ENCODE measurements at regions not wholly inside any gene's neighbourhood (a gene's known extent, or its start where the extent isn't known, plus 50 kb on each side); places are given as distances from the start of the nearest gene placed in this dataset.
"Not testable (repeated sequence)": the region's sequence is repeated elsewhere in the genome, so short reads cannot be mapped to it uniquely, and the experiment has no call there.

- no peak overlapping the region for H3K27ac ChIP-seq
- no peak for TF ChIP-seq ZFX (IDR thresholded peaks at IDR 0.05; ENCODE audit: borderline replicate concordance)
- TF ChIP-seq, protein P1, sequence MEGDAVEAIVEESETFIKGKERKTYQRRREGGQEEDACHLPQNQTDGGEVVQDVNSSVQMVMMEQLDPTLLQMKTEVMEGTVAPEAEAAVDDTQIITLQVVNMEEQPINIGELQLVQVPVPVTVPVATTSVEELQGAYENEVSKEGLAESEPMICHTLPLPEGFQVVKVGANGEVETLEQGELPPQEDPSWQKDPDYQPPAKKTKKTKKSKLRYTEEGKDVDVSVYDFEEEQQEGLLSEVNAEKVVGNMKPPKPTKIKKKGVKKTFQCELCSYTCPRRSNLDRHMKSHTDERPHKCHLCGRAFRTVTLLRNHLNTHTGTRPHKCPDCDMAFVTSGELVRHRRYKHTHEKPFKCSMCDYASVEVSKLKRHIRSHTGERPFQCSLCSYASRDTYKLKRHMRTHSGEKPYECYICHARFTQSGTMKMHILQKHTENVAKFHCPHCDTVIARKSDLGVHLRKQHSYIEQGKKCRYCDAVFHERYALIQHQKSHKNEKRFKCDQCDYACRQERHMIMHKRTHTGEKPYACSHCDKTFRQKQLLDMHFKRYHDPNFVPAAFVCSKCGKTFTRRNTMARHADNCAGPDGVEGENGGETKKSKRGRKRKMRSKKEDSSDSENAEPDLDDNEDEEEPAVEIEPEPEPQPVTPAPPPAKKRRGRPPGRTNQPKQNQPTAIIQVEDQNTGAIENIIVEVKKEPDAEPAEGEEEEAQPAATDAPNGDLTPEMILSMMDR (IDR thresholded peaks at IDR 0.05) = no peak
These were observed 560.3 kb upstream of the NR2F2 start for GRCh38 chr15:95770196-95770595.

GRCh38 chr15:95772982-95773381 is 557.5 kb upstream of the NR2F2 start:
- no peak overlapping the region for H3K27ac ChIP-seq
- TF ChIP-seq, protein P1 (IDR thresholded peaks at IDR 0.05) = no peak
- no peak for TF ChIP-seq ZFX (IDR thresholded peaks at IDR 0.05; ENCODE audit: borderline replicate concordance)

DNA sequence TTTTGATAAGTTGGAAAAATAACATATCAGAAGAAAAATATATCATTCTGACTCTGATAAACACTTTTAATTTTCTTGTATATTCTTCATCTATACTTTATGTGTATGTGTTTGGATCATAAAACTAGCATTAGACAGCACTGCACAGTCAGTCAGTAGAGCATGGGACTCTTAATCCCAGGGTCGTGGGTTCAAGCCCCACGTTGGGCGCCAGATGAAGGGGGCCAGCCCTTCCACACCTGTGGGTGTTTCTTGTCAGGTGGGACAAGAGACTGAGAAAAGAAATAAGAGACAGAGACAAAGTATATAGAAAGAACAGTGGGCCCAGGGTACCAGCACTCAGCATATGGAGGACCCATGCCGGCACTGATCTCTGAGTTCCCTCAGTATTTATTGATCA is 546.0 kb upstream of the NR2F2 start:
- TF ChIP-seq, protein P1 (IDR thresholded peaks at IDR 0.05) = no peak
- TF ChIP-seq ZFX (IDR thresholded peaks at IDR 0.05; ENCODE audit: borderline replicate concordance) = no peak
- H3K27ac ChIP-seq = no peak overlapping the region

DNA sequence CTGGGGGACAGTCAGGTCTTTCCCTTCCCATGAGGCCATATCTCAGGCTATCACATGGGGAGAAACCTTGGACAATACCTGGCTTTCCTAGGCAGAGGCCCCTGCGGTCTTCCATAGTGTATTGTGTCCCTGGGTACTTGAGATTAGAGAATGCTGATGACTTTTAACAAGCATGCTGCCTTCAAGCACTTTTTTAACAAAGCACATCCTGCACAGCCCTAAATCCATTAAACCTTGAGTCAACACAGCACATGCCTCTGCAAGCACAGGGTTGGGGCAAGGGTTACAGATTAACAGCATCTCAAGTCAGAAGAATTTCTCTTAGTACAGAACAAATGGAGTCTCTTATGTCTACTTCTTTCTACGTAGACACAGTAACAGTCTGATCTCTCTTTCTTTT is 545.2 kb upstream of the NR2F2 start:
- not testable (repeated sequence) for H3K27ac ChIP-seq

GRCh38 chr15:95793231-95793630 is 537.3 kb upstream of the NR2F2 start:
- TF ChIP-seq ZFX (IDR thresholded peaks at IDR 0.05; ENCODE audit: borderline replicate concordance) = no peak
- no peak overlapping the region for H3K27ac ChIP-seq

DNA sequence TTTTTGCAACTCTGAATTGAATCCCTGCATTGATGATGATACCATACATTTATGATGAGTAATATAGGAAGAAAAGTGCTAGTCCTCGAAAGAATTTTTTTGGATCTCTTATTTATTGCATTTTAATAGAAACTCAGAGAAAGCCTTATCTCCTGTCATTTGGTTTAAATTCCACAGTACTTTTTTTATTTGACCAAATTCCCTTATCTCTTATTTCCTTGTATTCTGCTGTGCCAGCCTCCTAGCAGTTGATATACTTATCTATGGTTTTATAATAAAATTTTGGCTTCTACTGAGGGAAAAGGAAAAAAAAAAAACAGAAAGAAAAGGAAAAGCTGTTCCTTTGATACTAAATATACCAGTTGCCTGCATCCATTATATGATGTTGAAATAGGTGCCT is 535.1 kb upstream of the NR2F2 start:
- no peak overlapping the region for H3K27ac ChIP-seq
- TF ChIP-seq ZFX (IDR thresholded peaks at IDR 0.05; ENCODE audit: borderline replicate concordance) = no peak
- TF ChIP-seq, protein P1 (IDR thresholded peaks at IDR 0.05) = no peak

GRCh38 chr15:95799286-95800200 is 531.0 kb upstream of the NR2F2 start:
- TF ChIP-seq, protein P1 (IDR thresholded peaks at IDR 0.05) = no peak
- TF ChIP-seq ZFX (IDR thresholded peaks at IDR 0.05; ENCODE audit: borderline replicate concordance) = no peak
- H3K27ac ChIP-seq = no peak overlapping the region

GRCh38 chr15:95804484-95804883 is 526.0 kb upstream of the NR2F2 start:
- TF ChIP-seq, protein P1 (IDR thresholded peaks at IDR 0.05) = no peak
- no peak for TF ChIP-seq ZFX (IDR thresholded peaks at IDR 0.05; ENCODE audit: borderline replicate concordance)
- no peak overlapping the region for H3K27ac ChIP-seq

Data from 22Rv1 (cell line).